Keratinocyte (primary cell): ENCODE measurements at regions not wholly inside any gene's neighbourhood (a gene's known extent, or its start where the extent isn't known, plus 50 kb on each side); places are given as distances from the start of the nearest gene placed in this dataset.
"Not testable (repeated sequence)": the region's sequence is repeated elsewhere in the genome, so short reads cannot be mapped to it uniquely, and the experiment has no call there.

Experiments
- DNase-seq: peaks from one replicate; pipeline ENCODE4 v3.0.0-alpha.2; 2011; ENCODE audit warnings: low read depth, missing footprints, low spot score
- FAIRE-seq: peaks from 2 replicates; lab custom pipeline; 2011; peaks lifted over from hg19 to GRCh38; lab: Jason Lieb, UNC
- H2AFZ ChIP-seq: 2 replicates; pipeline ENCODE4 v1.6.0; 2012; ENCODE audit warnings: low read length, control low read depth, inconsistent platforms; ENCODE audit not compliant: control insufficient read depth
- H3K27ac ChIP-seq: 2 replicates; pipeline ENCODE4 v1.5.1; 2011; ENCODE audit warnings: low read length; ENCODE audit not compliant: control insufficient read depth, insufficient read depth
- H3K27me3 ChIP-seq: 3 replicates; pipeline ENCODE4 v1.6.0; 2011; ENCODE audit warnings: low read length; ENCODE audit not compliant: control insufficient read depth, insufficient read depth; ENCODE audit errors: extremely low read depth
- H3K36me3 ChIP-seq, 2 experiments: 2 replicates in 1 of 2; 3 replicates in 1 of 2; pipeline ENCODE4 v1.5.1; 2011; ENCODE audit warnings: low read length in 2 of 2, mild to moderate bottlenecking in 1 of 2; ENCODE audit not compliant: control insufficient read depth in 2 of 2, insufficient read depth in 2 of 2; ENCODE audit errors: extremely low read depth in 1 of 2
- H3K4me1 ChIP-seq: 3 replicates; pipeline ENCODE4 v1.5.1; 2011; ENCODE audit warnings: low read length; ENCODE audit not compliant: control insufficient read depth, insufficient read depth; ENCODE audit errors: extremely low read depth
- H3K4me2 ChIP-seq: 3 replicates; pipeline ENCODE4 v1.6.0; 2011; ENCODE audit warnings: low read depth, low read length; ENCODE audit not compliant: control insufficient read depth, insufficient read depth; ENCODE audit errors: extremely low read depth
- H3K4me3 ChIP-seq, 3 experiments: fragments of 200-600 bp in 1 of 3; sonication (generic) in 1 of 3; 2 replicates in 2 of 3; 3 replicates in 1 of 3; pipeline ENCODE4 v1.5.1; 2011 to 2016; ENCODE audit warnings: low read length in 3 of 3, mild to moderate bottlenecking in 3 of 3, control low read depth in 2 of 3, inconsistent platforms in 1 of 3, low read depth in 1 of 3, mixed read lengths in 1 of 3, mixed run types in 1 of 3, moderate library complexity in 1 of 3; ENCODE audit not compliant: control insufficient read depth in 2 of 3, insufficient read depth in 2 of 3; ENCODE audit errors: extremely low read depth in 1 of 3
- H3K79me2 ChIP-seq: 2 replicates; pipeline ENCODE4 v1.6.0; 2012; ENCODE audit warnings: low read length; ENCODE audit not compliant: control insufficient read depth, insufficient read depth
- H3K9ac ChIP-seq: 3 replicates; pipeline ENCODE4 v1.6.0; 2011; ENCODE audit warnings: low read length; ENCODE audit not compliant: control insufficient read depth, insufficient read depth; ENCODE audit errors: extremely low read depth
- H3K9me1 ChIP-seq: 3 replicates; pipeline ENCODE4 v1.6.0; 2011; ENCODE audit warnings: low read length; ENCODE audit not compliant: control insufficient read depth, insufficient read depth; ENCODE audit errors: extremely low read depth
- H3K9me3 ChIP-seq: 2 replicates; pipeline ENCODE4 v1.5.1; 2012; ENCODE audit warnings: low read depth, low read length; ENCODE audit not compliant: control insufficient read depth
- H4K20me1 ChIP-seq: 3 replicates; pipeline ENCODE4 v1.6.0; 2011; ENCODE audit warnings: low read length; ENCODE audit not compliant: control insufficient read depth, insufficient read depth; ENCODE audit errors: extremely low read depth
- EZH2 ChIP-seq: IDR thresholded peaks from one replicate; pipeline ENCODE4 v1.6.1; 2012; ENCODE audit warnings: inconsistent platforms, mild to moderate bottlenecking, low read length, moderate library complexity
- dilution Hi-C: fragments of 300-500 bp; cut with MboI; formaldehyde crosslinking; loops from one replicate; pipeline ENCODE4 v1.7.0; 2020; ENCODE audit warnings: low sequenced_read_pairs; ENCODE audit not compliant: extremely low pct_ligation_motif_present
- TF ChIP-seq, protein P1 (sequence below), 3 experiments: IDR thresholded peaks in 1 of 3; conservative IDR thresholded peaks in 1 of 3; optimal IDR thresholded peaks in 1 of 3; 2 replicates in 2 of 3; 3 replicates in 1 of 3; pipeline versions ENCODE3 to v1.5.1; 2011; ENCODE audit warnings: low read length in 3 of 3, mild to moderate bottlenecking in 3 of 3, moderate library complexity in 2 of 3, control low read depth in 1 of 3, inconsistent platforms in 1 of 3; ENCODE audit not compliant: insufficient read depth in 2 of 3; ENCODE audit errors: extremely low read depth in 1 of 3

DNA sequence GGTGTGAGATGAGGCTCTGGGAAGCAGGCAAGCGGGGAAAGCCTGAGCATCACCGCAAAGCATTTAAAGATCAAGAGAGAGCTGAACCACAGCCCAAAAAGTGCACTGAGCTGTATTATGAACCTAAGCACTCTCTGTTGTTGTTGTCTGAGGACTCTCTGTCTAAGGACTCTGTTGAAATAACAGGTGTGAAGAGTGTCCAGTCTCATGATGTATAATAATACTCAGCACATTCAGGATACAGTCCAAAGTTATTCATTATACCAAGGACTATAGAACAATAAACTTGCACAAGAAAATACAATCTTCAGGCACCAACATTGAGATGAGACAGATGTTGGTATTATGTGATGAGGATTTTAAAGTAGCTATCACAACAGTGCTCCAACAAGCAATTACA is 71.8 kb upstream of the CTSV start:
- Histone ChIP-seq H3K4me1 (peaks cover under 1% of the 10 kb centered on the region), H3K4me2 (no peak overlapping the region), H3K4me3 (no peak overlapping the region), H4K20me1 (no peaks in the 10 kb centered on the region), H3K9me1 (no peaks in the 10 kb centered on the region), H3K79me2 (no peaks in the 10 kb centered on the region), H3K27ac (no peak overlapping the region), H3K9ac (no peak overlapping the region), H3K36me3 (no peaks in the 10 kb centered on the region), H3K27me3 (no peaks in the 10 kb centered on the region), H3K9me3 (no peaks in the 10 kb centered on the region), H2AFZ (no peak overlapping the region)
- DNase-seq (no peak), FAIRE-seq (no peak)
- no peak for TF ChIP-seq EZH2
- TF ChIP-seq, protein P1, sequence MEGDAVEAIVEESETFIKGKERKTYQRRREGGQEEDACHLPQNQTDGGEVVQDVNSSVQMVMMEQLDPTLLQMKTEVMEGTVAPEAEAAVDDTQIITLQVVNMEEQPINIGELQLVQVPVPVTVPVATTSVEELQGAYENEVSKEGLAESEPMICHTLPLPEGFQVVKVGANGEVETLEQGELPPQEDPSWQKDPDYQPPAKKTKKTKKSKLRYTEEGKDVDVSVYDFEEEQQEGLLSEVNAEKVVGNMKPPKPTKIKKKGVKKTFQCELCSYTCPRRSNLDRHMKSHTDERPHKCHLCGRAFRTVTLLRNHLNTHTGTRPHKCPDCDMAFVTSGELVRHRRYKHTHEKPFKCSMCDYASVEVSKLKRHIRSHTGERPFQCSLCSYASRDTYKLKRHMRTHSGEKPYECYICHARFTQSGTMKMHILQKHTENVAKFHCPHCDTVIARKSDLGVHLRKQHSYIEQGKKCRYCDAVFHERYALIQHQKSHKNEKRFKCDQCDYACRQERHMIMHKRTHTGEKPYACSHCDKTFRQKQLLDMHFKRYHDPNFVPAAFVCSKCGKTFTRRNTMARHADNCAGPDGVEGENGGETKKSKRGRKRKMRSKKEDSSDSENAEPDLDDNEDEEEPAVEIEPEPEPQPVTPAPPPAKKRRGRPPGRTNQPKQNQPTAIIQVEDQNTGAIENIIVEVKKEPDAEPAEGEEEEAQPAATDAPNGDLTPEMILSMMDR (optimal IDR thresholded peaks at IDR 0.05 in 1 of 3, IDR thresholded peaks at IDR 0.05 in 1 of 3, conservative IDR thresholded peaks at IDR 0.05 in 1 of 3; ENCODE audit: extremely low read depth in 1 of 3, insufficient read depth in 2 of 3, low read length in 3 of 3): no peak
- dilution Hi-C loops: no loop called here

DNA sequence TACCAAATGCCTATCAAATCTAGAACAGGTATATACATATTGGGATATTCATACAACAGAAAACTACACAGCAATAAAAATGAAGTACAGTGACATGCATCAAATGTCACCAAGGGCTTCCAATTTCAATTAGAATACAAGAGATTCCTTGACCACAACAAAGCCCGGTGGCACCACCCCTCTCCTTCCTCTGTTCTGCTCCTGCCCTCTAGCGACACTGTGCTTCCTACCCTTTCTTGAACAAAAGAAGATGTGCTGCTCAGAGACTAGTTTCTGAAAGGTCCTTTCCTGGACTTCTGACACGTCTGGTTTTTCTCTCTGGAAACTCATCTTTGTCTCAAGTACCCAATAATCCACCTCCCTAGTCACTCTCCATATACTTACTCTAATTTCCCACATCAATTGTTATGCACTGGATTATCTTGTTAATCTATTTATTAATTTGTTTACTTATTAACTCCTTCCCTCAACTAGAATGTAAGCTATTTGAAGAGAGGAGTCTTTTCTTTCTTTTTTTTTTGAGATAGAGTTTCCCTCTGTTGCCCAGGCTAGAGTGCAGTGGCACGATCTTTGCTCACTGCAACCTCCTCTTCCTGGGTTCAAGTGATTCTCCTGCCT is 70.4 kb upstream of the CTSV start:
- no peaks in the 10 kb centered on the region for H3K9me3 ChIP-seq
- no peak overlapping the region for H3K9ac ChIP-seq
- no peak for TF ChIP-seq EZH2
- TF ChIP-seq, protein P1 (optimal IDR thresholded peaks at IDR 0.05 in 1 of 3, IDR thresholded peaks at IDR 0.05 in 1 of 3, conservative IDR thresholded peaks at IDR 0.05 in 1 of 3; ENCODE audit: extremely low read depth in 1 of 3, insufficient read depth in 2 of 3, low read length in 3 of 3): peak; percentile 73 to 82 (median 76)
- no peak overlapping the region for H2AFZ ChIP-seq
- no peak for DNase-seq
- H4K20me1 ChIP-seq: no peaks in the 10 kb centered on the region
- H3K27me3 ChIP-seq: no peaks in the 10 kb centered on the region
- H3K27ac ChIP-seq: no peak overlapping the region
- H3K79me2 ChIP-seq: no peaks in the 10 kb centered on the region
- no peak overlapping the region for H3K4me3 ChIP-seq
- dilution Hi-C loops: no loop called here
- no peak overlapping the region for H3K4me2 ChIP-seq
- peak; percentile 53 for FAIRE-seq
- no peaks in the 10 kb centered on the region for H3K9me1 ChIP-seq
- no peaks in the 10 kb centered on the region for H3K36me3 ChIP-seq
- peaks cover 8% of the 10 kb centered on the region for H3K4me1 ChIP-seq

DNA sequence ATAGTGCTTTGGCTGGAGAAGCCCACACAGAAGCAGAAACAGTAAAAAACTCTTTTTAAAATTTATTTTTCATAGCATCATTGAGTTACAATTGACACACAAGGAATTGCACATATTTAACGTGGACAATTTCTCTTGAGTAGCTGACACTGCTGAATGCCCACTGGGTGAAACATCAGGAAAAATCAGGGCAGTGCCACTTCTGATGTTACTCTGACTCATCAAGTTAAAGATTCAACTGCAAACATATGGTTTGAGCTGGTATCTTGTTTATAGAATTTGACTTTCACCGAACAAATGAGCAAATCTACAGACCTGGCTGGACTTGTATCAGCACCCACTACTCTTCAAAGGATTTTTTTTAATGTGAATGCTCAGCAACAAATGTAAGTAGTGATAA is 66.3 kb upstream of the CTSV start:
- DNase-seq, H4K20me1 ChIP-seq, H3K9me1 ChIP-seq, H2AFZ ChIP-seq, H3K79me2 ChIP-seq, H3K36me3 ChIP-seq, H3K9ac ChIP-seq, dilution Hi-C loops, H3K9me3 ChIP-seq, H3K4me1 ChIP-seq, H3K27me3 ChIP-seq, H3K4me3 ChIP-seq: not testable (repeated sequence)
- Histone ChIP-seq H3K27ac (peak overlapping the region; percentile 20), H3K4me2 (peak overlapping the region; percentile 45)
- FAIRE-seq: peak; percentile 94
